DOHH2 (cell line): ENCODE measurements at regions not wholly inside any gene's neighbourhood (a gene's known extent, or its start where the extent isn't known, plus 50 kb on each side); places are given as distances from the start of the nearest gene placed in this dataset.

ENCODE experiments used
- H3F3A ChIP-seq: fragments of 200-600 bp; sonication (generic), shearing (Covaris generic); 2 replicates; pipeline ENCODE4 v1.6.0; 2016; ENCODE audit warnings: antibody characterized with exemption, mild to moderate bottlenecking; ENCODE audit not compliant: control insufficient read depth, insufficient read depth
- H3K27ac ChIP-seq: fragments of 200-600 bp; sonication (generic); 2 replicates; pipeline ENCODE4 v1.5.1; 2014; ENCODE audit warnings: low read depth, mild to moderate bottlenecking, low read length, moderate library complexity
- H3K27me3 ChIP-seq: fragments of 200-600 bp; sonication (generic); 2 replicates; pipeline ENCODE4 v1.6.1; 2014; ENCODE audit warnings: mild to moderate bottlenecking, low read length, mixed read lengths; ENCODE audit not compliant: control insufficient read depth
- H3K36me3 ChIP-seq: fragments of 200-600 bp; sonication (generic); 2 replicates; pipeline ENCODE4 v1.6.1; 2014; ENCODE audit warnings: mild to moderate bottlenecking, low read length, moderate library complexity, mixed read lengths; ENCODE audit not compliant: control insufficient read depth
- H3K4me1 ChIP-seq: fragments of 200-600 bp; sonication (generic); 2 replicates; pipeline ENCODE4 v1.6.1; 2014; ENCODE audit warnings: mild to moderate bottlenecking, low read length, mixed read lengths; ENCODE audit not compliant: control insufficient read depth
- H3K4me2 ChIP-seq: fragments of 200-600 bp; sonication (generic); 2 replicates; pipeline ENCODE4 v1.6.0; 2014; ENCODE audit warnings: mild to moderate bottlenecking, low read length, moderate library complexity
- H3K4me3 ChIP-seq: fragments of 200-600 bp; sonication (generic); 2 replicates; pipeline ENCODE4 v1.5.1; 2014; ENCODE audit warnings: mild to moderate bottlenecking, low read length, mixed read lengths
- H3K79me2 ChIP-seq: fragments of 200-600 bp; sonication (generic); 2 replicates; pipeline ENCODE4 v1.6.1; 2014; ENCODE audit warnings: mild to moderate bottlenecking, low read length, mixed read lengths; ENCODE audit not compliant: control insufficient read depth
- H3K9me2 ChIP-seq: fragments of 200-600 bp; sonication (generic); replicated peaks from 2 replicates; pipeline ENCODE4 v1.6.1; 2014; ENCODE audit warnings: mild to moderate bottlenecking, low read length, mixed read lengths; ENCODE audit not compliant: control insufficient read depth
- H3K9me3 ChIP-seq: fragments of 200-600 bp; sonication (generic); 2 replicates; pipeline ENCODE4 v1.6.1; 2014; ENCODE audit warnings: antibody characterized with exemption, low read length, mixed read lengths; ENCODE audit not compliant: control insufficient read depth, insufficient read depth
- H4K20me1 ChIP-seq: fragments of 200-600 bp; sonication (generic); 2 replicates; pipeline ENCODE4 v1.6.0; 2014; ENCODE audit warnings: low read depth, mild to moderate bottlenecking, antibody characterized with exemption, low read length, moderate library complexity; ENCODE audit not compliant: control insufficient read depth, insufficient read depth
- EZH2phosphoT487 ChIP-seq: fragments of 200-600 bp; sonication (generic); IDR thresholded peaks from 2 replicates; pipeline ENCODE4 v1.6.1; 2017; ENCODE audit warnings: borderline replicate concordance, mild to moderate bottlenecking, antibody characterized with exemption, low read length, moderate library complexity, mixed read lengths
- TF ChIP-seq, protein P1 (sequence below): fragments of 200-600 bp; sonication (generic); IDR thresholded peaks from one replicate; pipeline ENCODE4 v1.5.1; 2014; ENCODE audit warnings: antibody characterized with exemption, mild to moderate bottlenecking, low read depth, low read length; ENCODE audit not compliant: poor library complexity, severe bottlenecking

GRCh38 chr4:180304321-180304720 lies 1938.9 kb upstream of the TENM3 start:
- Histone ChIP-seq H3K4me3 (no peak overlapping the region), H3K4me2 (no peak overlapping the region), H3K9me3 (no peaks in the 10 kb centered on the region; the same call in 1 of the 2 replicates), H3K79me2 (no peaks in the 10 kb centered on the region), H3F3A (no peaks in the 10 kb centered on the region), H3K27ac (no peak overlapping the region), H3K36me3 (no peaks in the 10 kb centered on the region), H4K20me1 (no peaks in the 10 kb centered on the region), H3K27me3 (no peaks in the 10 kb centered on the region), H3K9me2 (no peaks in the 10 kb centered on the region), H3K4me1 (no peaks in the 10 kb centered on the region)
- TF ChIP-seq, protein P1, sequence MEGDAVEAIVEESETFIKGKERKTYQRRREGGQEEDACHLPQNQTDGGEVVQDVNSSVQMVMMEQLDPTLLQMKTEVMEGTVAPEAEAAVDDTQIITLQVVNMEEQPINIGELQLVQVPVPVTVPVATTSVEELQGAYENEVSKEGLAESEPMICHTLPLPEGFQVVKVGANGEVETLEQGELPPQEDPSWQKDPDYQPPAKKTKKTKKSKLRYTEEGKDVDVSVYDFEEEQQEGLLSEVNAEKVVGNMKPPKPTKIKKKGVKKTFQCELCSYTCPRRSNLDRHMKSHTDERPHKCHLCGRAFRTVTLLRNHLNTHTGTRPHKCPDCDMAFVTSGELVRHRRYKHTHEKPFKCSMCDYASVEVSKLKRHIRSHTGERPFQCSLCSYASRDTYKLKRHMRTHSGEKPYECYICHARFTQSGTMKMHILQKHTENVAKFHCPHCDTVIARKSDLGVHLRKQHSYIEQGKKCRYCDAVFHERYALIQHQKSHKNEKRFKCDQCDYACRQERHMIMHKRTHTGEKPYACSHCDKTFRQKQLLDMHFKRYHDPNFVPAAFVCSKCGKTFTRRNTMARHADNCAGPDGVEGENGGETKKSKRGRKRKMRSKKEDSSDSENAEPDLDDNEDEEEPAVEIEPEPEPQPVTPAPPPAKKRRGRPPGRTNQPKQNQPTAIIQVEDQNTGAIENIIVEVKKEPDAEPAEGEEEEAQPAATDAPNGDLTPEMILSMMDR = no peak
- no peak for TF ChIP-seq EZH2phosphoT487

DNA sequence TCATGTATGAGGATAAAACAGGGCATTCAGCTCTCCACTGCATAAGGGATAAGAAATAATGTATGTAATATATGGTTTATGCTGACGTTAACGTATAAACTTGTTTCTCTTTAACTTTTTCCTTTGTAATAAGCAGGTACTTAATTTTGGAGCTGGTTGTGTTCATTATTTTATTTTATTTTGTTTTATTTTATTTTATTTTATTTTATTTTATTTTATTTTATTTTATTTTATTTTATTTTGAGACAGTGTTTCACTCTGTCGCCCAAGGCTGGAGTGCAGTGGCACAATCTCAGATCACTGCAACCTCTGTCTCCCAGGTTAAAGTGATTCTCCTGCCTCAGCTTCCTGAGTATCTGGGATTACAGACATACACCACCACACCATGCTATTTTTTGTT lies 1932.6 kb upstream of the TENM3 start:
- Histone ChIP-seq H3K4me3 (no peak overlapping the region), H3K27me3 (no peaks in the 10 kb centered on the region), H3K27ac (no peak overlapping the region), H3K4me2 (no peak overlapping the region), H3K4me1 (peaks cover 18% of the 10 kb centered on the region), H4K20me1 (no peaks in the 10 kb centered on the region), H3K9me2 (no peaks in the 10 kb centered on the region), H3K36me3 (no peaks in the 10 kb centered on the region; the same call in 1 of the 2 replicates), H3F3A (no peaks in the 10 kb centered on the region), H3K9me3 (no peaks in the 10 kb centered on the region; the same call in 1 of the 2 replicates), H3K79me2 (no peaks in the 10 kb centered on the region)
- no peak for TF ChIP-seq EZH2phosphoT487
- TF ChIP-seq, protein P1 = no peak

DNA sequence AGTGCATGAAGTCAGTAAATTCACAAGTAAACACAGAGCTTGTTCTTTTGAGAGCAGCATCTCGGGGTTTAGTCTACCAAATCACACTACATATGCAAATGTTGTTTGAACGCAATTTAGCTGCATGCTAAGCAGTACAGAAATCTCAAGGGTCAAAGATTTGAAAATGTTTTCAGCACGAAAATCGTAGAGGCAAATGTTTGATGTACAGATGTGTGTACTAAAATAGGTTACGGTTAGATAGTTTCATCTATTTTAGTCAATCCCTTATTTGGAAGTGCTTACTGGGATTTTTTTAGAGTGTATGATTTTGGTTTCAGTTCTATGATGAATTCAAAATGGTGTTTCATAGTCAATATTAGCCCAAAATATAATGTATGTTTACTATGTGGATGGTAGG lies 1928.2 kb upstream of the TENM3 start:
- Histone ChIP-seq H3K4me3 (peak overlapping the region; percentile 36), H3K27ac (peak overlapping the region; percentile 52), H3K9me2 (no peaks in the 10 kb centered on the region), H3K36me3 (no peaks in the 10 kb centered on the region; the same call in 1 of the 2 replicates), H3K79me2 (no peaks in the 10 kb centered on the region), H4K20me1 (no peaks in the 10 kb centered on the region), H3F3A (no peaks in the 10 kb centered on the region), H3K4me2 (peak overlapping the region; percentile 52), H3K9me3 (no peaks in the 10 kb centered on the region; the same call in 1 of the 2 replicates), H3K27me3 (no peaks in the 10 kb centered on the region), H3K4me1 (peaks cover 23% of the 10 kb centered on the region)
- TF ChIP-seq, protein P1 = no peak
- TF ChIP-seq EZH2phosphoT487 = no peak
